Calu3 (cell line): ENCODE measurements at regions not wholly inside any gene's neighbourhood (a gene's known extent, or its start where the extent isn't known, plus 50 kb on each side); places are given as distances from the start of the nearest gene placed in this dataset.

ENCODE experiments used
- BruUV-seq: library from RNA; stranded (reverse); fragments of 400-500 nt; replicated peaks from 2 replicates; lab custom pipeline; 2021; lab: Mats Ljungman, UMichigan
- CTCF ChIA-PET: fragments of 300-600 bp; sonication (Branson Sonifier 250); formaldehyde crosslinking; loops from one replicate; lab custom pipeline; 2022; ENCODE audit warnings: antibody characterized with exemption; lab: Charles Lee
- DNase-seq: peaks from one replicate; pipeline ENCODE4 v3.0.0; 2022
- H3K27ac Mint-ChIP-seq: one replicate; pipeline ENCODE4 v1.8.0; 2022; ENCODE audit warnings: mixed read lengths; ENCODE audit not compliant: unreplicated experiment
- H3K27me3 Mint-ChIP-seq: one replicate; pipeline ENCODE4 v1.8.0; 2022; ENCODE audit warnings: mixed read lengths; ENCODE audit not compliant: unreplicated experiment
- H3K36me3 Mint-ChIP-seq: one replicate; pipeline ENCODE4 v1.8.0; 2022; ENCODE audit warnings: mild to moderate bottlenecking, moderate library complexity, mixed read lengths; ENCODE audit not compliant: insufficient read depth, unreplicated experiment
- H3K4me1 Mint-ChIP-seq: one replicate; pipeline ENCODE4 v1.8.0; 2022; ENCODE audit warnings: mild to moderate bottlenecking, low read depth, mixed read lengths; ENCODE audit not compliant: unreplicated experiment
- H3K4me3 Mint-ChIP-seq: one replicate; pipeline ENCODE4 v1.8.0; 2022; ENCODE audit warnings: mild to moderate bottlenecking, low read depth, moderate library complexity, mixed read lengths; ENCODE audit not compliant: unreplicated experiment
- H3K9me3 Mint-ChIP-seq: one replicate; pipeline ENCODE4 v1.8.0; 2022; ENCODE audit warnings: low read depth, mixed read lengths; ENCODE audit not compliant: unreplicated experiment
- CTCF ChIP-seq: fragments of 200-600 bp; IDR thresholded peaks from one replicate; pipeline ENCODE4 v1.8.0; 2022; ENCODE audit warnings: antibody characterized with exemption; ENCODE audit not compliant: unreplicated experiment
- intact Hi-C: fragments of 100-400 bp; cut with micrococcal nuclease; formaldehyde crosslinking; loops from one replicate; pipeline ENCODE4 v1.10.0; 2022; ENCODE audit not compliant: unreplicated experiment

- H3K4me3 Mint-ChIP-seq, result no peak overlapping the region
- CTCF ChIA-PET, result no interaction called here
- no peak for TF ChIP-seq CTCF
- no peaks in the 10 kb centered on the region for H3K9me3 Mint-ChIP-seq
- no peak for DNase-seq
- no peak overlapping the region for H3K27ac Mint-ChIP-seq
- peaks cover under 1% of the 10 kb centered on the region for H3K4me1 Mint-ChIP-seq
- H3K36me3 Mint-ChIP-seq, result no peaks in the 10 kb centered on the region
- no TSS peak for BruUV-seq
- no peaks in the 10 kb centered on the region for H3K27me3 Mint-ChIP-seq
- intact Hi-C loops, result no loop called here
These were observed 54.9 kb upstream of the IER3 start for GRCh38 chr6:30799210-30799609.

GRCh38 chr6:30798494-30798893 is 54.1 kb upstream of the IER3 start:
- TF ChIP-seq CTCF, result no peak
- CTCF ChIA-PET, result no interaction called here
- DNase-seq, result no peak
- Mint-ChIP-seq H3K27me3 (no peaks in the 10 kb centered on the region), H3K4me3 (no peak overlapping the region), H3K4me1 (peaks cover 8% of the 10 kb centered on the region), H3K9me3 (no peaks in the 10 kb centered on the region), H3K27ac (no peak overlapping the region), H3K36me3 (peaks cover 5% of the 10 kb centered on the region)
- intact Hi-C loops, result no loop called here
- no TSS peak for BruUV-seq

GRCh38 chr6:30795549-30796293 is 51.4 kb upstream of the IER3 start:
- Mint-ChIP-seq H3K4me1 (peaks cover 10% of the 10 kb centered on the region), H3K27me3 (no peaks in the 10 kb centered on the region), H3K27ac (no peak overlapping the region), H3K9me3 (no peaks in the 10 kb centered on the region), H3K36me3 (peaks cover 5% of the 10 kb centered on the region), H3K4me3 (no peak overlapping the region)
- TF ChIP-seq CTCF, result no peak
- CTCF ChIA-PET, result interaction anchor here (1.1 to 1.3 kb wide), 3 partner anchors 10 to 32 kb away, joined by 3 read pairs; no protein-coding TSS in a partner anchor
- BruUV-seq, result no TSS peak
- intact Hi-C loops, result no loop called here
- DNase-seq, result no peak
